ENCODE measurements at regions not wholly inside any gene's neighbourhood (a gene's known extent, or its start where the extent isn't known, plus 50 kb on each side); places are given as distances from the start of the nearest gene placed in this dataset.

- POLR2A ChIA-PET, result no interaction called here
Measured at GRCh38 chr5:161023551-161023950, 171.5 kb upstream of the ATP10B start.

More at GRCh38 chr5:161023551-161023950, 171.5 kb upstream of the ATP10B start:
- no TSS peak for BruUV-seq (replicated peaks)
- Histone ChIP-seq H3K27ac (ENCODE audit: control insufficient read depth, insufficient read depth) (no peak overlapping the region), H3K9me3 (replicated peaks; ENCODE audit: control insufficient read depth, insufficient read depth, low read length) (no peaks in the 10 kb centered on the region), H3K36me3 (ENCODE audit: control insufficient read depth in 2 of 2, insufficient read depth in 2 of 2, low read length in 1 of 2) (no peaks in the 10 kb centered on the region), H3K9ac (ENCODE audit: control insufficient read depth, insufficient read depth, low read length) (no peak overlapping the region), H3K4me1 (ENCODE audit: control insufficient read depth, insufficient read depth, low read length) (no peaks in the 10 kb centered on the region), H3K4me2 (ENCODE audit: control insufficient read depth, insufficient read depth) (no peak overlapping the region), H3K79me2 (ENCODE audit: control insufficient read depth, insufficient read depth, low read length) (no peaks in the 10 kb centered on the region), H3K27me3 (replicated peaks in 1 of 2; ENCODE audit: control insufficient read depth in 2 of 2, insufficient read depth in 2 of 2, low read length in 1 of 2) (no peaks in the 10 kb centered on the region), H3K4me3 (no peak overlapping the region), H4K20me1 (ENCODE audit: control insufficient read depth, insufficient read depth) (no peaks in the 10 kb centered on the region), H2AFZ (ENCODE audit: control insufficient read depth, low read depth, low read length) (no peak overlapping the region)
- in situ Hi-C loops (cut with MboI), result no loop called here
- TF ChIP-seq SUZ12 (IDR thresholded peaks at IDR 0.05; ENCODE audit: unreplicated experiment) (no peak), SMAD5 (IDR thresholded peaks at IDR 0.05; ENCODE audit: low read depth) (no peak), PRDM15 (CRISPR knock-in tag; IDR thresholded peaks at IDR 0.05) (no peak), DPF2 (IDR thresholded peaks at IDR 0.05) (no peak)
- WGBS (ENCODE audit: insufficient coverage, insufficient replicate concordance, low lambda C conversion rate, missing lambda C conversion rate), result 20% methylated on average over 4 of the region's 4 CpGs
- DNase-seq (ENCODE audit: low read depth, low spot score), result no peak
- ChIA-PET CTCF (no interaction called here), SMC1A (ENCODE audit: uncharacterized antibody, unreplicated experiment) (no interaction called here), RAD21 (ENCODE audit: unreplicated experiment) (no interaction called here)
- no peak for FAIRE-seq
- intact Hi-C loops (cut with micrococcal nuclease; ENCODE audit: unreplicated experiment), result no loop called here
- no peak for ATAC-seq

Data from GM12878 (cell line).